GM18507 (cell line): ENCODE measurements at regions not wholly inside any gene's neighbourhood (a gene's known extent, or its start where the extent isn't known, plus 50 kb on each side); places are given as distances from the start of the nearest gene placed in this dataset.
A peak's percentile ranks its signal among the peaks of the same experiment; 100 is the strongest.

Source experiments
- DNase-seq: peaks from one replicate; pipeline ENCODE4 v3.0.0; 2011; ENCODE audit warnings: low read depth; ENCODE audit not compliant: insufficient read length; ENCODE audit errors: extremely low spot score
- FAIRE-seq: peaks from 2 replicates; lab custom pipeline; 2011; peaks lifted over from hg19 to GRCh38; lab: Jason Lieb, UNC

DNA sequence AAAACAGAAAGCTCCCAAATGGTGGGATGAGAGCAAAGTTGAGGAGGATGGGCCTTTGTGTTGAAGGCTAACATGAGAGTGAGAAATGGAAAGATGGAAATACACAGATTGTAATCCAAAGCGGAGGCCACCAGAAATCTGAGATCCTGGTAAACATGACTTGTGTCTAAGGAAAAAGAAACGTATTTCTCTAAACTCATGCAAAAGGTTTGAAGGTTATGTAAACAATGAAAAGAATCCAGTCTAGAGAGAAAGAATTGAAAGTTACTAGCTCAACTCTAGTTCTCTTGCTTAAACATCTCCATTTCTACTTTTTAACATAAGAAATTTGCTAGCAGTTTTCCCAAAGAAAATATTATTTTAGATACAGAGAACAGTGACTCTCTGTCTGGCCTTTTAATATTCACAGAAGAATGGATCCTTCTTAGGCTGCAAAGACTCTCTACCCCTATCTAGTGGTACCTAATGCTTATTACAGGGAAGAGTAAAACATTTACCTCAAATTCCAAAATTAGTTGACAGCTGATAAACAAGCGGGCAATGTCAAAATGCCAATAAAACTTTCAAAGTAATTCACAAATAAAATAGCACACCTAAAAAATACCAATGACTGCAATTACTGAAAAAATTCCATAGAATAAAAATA lies 75.8 kb upstream of the SOX5 start:
- peak; percentile 18 for FAIRE-seq
- no peak for DNase-seq

GRCh38 chr12:24023081-24023480 lies 73.6 kb upstream of the SOX5 start:
- DNase-seq (no peak), FAIRE-seq (no peak)

DNA sequence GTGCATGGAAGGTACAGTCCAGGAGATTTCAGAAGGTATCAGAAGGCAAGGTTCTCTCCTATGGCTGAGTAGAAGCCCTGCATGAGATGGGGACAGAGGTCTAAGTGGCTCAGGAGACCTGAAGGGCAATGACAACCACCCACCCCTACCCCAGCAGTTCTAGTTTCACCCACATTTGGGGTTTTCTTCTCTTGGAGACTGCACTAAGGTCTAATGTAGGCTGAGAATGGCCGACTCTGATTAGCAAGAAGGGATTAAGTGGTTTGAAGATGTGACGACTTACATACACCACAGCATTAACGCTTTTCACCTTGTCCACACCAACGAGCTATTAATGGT lies 71.7 kb upstream of the SOX5 start:
- FAIRE-seq (no peak), DNase-seq (no peak)

DNA sequence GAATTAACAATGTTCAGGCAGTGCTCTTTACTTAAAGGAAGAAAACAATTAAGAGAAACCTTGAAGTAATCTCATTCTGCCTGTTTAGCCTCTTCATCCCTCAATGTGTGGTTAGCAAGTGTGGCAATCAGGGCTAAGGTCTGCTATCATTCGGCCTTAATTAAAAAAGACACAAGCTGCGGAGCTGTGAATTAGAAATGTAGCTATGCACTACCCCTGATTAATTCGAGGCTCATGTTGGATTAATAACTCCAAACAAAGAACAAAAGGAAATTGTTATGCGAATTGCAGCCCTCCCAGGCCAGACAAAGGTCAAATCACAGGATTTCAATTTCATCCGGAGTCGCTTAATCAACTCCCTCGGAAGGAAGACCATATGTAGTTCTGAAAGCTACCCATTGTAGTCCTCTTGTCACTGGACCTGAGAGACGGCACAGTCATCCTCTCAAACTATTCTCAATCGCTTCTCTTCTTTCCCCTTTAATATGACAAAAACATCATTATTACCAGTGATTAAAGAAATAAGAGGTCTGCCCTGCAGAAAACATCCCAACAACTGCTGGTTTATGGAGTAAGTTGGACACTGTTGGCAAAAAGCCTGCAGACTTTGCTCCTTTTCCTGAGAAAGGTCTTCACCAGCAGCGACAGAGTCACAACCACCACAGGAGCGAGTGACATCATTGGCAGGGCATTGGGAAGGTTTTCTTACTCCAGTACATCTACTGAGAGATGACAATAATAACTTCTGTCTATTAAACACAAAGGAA lies 71.1 kb upstream of the SOX5 start:
- DNase-seq (no peak), FAIRE-seq (no peak)

DNA sequence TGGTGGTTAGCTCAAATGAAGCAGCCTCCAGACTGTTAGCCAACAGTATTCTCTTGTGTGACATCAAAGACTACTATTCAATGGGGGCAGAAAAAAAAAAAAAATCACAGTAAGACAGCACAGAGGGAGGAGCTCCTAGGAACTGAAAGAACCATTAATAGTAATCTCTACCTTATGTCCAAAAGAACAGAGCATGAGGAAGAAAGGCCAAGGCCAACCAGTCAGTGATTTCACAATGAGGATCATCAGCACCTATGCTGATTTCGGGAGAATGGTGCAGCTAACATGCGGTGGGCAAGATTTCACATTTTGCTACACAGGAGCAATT lies 66.3 kb upstream of the SOX5 start:
- DNase-seq, result no peak
- no peak for FAIRE-seq

- FAIRE-seq, result no peak
- no peak for DNase-seq
Measured at GRCh38 chr12:24014915-24015832, 65.7 kb upstream of the SOX5 start.

DNA sequence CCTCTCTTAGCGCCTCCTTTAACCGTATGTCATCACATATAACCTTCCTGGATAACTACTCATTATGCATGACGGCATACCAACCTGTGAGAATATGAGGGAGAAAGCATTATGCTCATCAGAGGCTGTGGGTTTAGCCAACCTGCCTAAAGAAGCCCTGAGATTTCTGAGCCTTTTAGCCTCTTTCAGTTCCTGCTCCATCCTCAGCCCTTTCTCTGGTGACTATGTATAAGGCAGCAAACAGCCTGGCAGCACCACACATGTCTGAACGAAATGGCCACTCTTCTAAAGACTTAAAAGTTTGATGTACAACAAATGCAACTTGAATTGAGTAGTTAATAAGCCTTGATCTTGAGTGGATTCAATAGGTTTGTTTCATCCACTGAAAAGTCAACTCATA lies 64.8 kb upstream of the SOX5 start:
- no peak for FAIRE-seq
- DNase-seq, result no peak

- DNase-seq, result no peak
- FAIRE-seq, result no peak
Measured at GRCh38 chr12:24012528-24012927, 63.1 kb upstream of the SOX5 start.

DNA sequence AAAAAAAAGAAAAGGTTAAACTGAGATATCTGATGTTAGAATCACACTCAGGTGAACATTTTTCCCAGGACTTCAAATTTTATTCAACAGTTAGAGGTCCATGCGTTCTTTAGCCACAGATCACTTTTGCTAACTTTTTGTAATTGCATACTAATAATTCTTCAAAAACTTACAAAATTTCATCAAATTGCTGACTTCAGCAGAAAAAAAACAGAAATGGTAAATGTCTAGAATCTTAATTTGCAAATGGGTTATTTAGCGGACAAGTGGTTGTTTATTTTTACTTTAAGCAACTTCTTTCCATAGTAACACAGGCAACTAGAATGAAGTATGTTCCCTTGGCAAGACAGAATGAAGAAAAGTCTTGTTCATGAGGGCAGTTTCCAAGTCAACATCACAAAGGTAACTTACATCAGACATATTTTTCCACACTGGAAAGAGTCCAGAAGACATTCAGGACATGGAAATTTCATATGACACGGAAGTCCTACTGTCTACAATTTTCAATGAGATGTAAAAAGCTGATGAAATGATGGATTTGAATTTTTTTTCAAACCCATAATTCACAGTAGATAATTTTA lies 62.5 kb upstream of the SOX5 start:
- FAIRE-seq (no peak), DNase-seq (no peak)

DNA sequence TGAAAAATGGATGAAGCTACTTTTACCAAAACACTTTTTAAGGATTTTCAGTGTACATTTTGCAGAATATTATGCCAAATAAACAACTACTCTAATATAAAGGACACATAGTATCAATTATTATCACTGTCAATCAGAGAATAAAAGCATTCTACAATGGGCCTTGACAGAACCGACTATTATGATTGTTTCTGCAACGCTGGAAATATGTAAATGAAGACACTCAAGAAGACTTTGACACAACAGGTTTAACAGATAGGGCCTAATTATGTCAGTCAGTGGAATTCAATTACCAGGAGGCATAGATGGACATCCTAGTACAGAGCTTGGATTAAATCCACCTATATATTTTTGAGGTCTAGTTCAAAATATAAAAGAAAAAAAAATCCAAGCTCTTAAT lies 58.7 kb upstream of the SOX5 start:
- FAIRE-seq (no peak), DNase-seq (no peak)
